SK-N-SH (cell line): ENCODE measurements at regions not wholly inside any gene's neighbourhood (a gene's known extent, or its start where the extent isn't known, plus 50 kb on each side); places are given as distances from the start of the nearest gene placed in this dataset.
"Not testable (repeated sequence)": the region's sequence is repeated elsewhere in the genome, so short reads cannot be mapped to it uniquely, and the experiment has no call there.

Source experiments
- CHD2 ChIP-seq: fragments of 150-350 bp; IDR thresholded peaks from 2 replicates; pipeline ENCODE4 v1.6.1; 2018; ENCODE audit warnings: low read length; ENCODE audit not compliant: partially characterized antibody
- EZH2phosphoT487 ChIP-seq: fragments of 200-600 bp; sonication (generic); IDR thresholded peaks from 2 replicates; pipeline ENCODE4 v1.6.1; 2017; ENCODE audit warnings: low read depth, mixed run types, mild to moderate bottlenecking, antibody characterized with exemption, moderate library complexity, borderline replicate concordance
- FOSL2 ChIP-seq: IDR thresholded peaks from 2 replicates; pipeline ENCODE4 v1.4.0; 2012; ENCODE audit warnings: low read depth, mild to moderate bottlenecking, moderate library complexity, borderline replicate concordance
- NFIC ChIP-seq: IDR thresholded peaks from 2 replicates; pipeline ENCODE4 v1.4.0; 2012; ENCODE audit warnings: borderline replicate concordance
- POLR2AphosphoS5 ChIP-seq: IDR thresholded peaks from 2 replicates; pipeline ENCODE4 v1.6.1; 2012; ENCODE audit warnings: low read depth, low read length
- TF ChIP-seq, protein P1 (sequence below): fragments of 200-600 bp; sonication (generic); IDR thresholded peaks from 2 replicates; pipeline ENCODE4 v1.6.1; 2017; ENCODE audit warnings: antibody characterized with exemption, mild to moderate bottlenecking, moderate library complexity

DNA sequence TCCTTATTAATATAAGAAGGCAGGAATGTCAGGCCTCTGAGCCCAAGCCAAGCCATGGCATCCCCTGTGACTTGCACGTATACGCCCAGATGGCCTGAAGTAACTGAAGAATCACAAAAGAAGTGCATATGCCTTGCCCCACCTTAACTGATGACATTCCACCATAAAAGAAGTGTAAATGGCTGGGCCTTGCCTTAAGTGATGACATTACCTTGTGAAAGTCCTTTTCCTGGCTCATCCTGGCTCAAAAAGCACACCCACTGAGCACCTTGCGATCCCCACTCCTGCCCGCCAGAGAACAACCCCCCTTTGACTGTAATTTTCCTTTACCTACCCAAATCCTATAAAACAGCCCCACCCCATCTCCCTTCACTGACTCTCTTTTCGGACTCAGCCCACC lies 217.5 kb downstream of the TXNL1 start:
- TF ChIP-seq, protein P1, sequence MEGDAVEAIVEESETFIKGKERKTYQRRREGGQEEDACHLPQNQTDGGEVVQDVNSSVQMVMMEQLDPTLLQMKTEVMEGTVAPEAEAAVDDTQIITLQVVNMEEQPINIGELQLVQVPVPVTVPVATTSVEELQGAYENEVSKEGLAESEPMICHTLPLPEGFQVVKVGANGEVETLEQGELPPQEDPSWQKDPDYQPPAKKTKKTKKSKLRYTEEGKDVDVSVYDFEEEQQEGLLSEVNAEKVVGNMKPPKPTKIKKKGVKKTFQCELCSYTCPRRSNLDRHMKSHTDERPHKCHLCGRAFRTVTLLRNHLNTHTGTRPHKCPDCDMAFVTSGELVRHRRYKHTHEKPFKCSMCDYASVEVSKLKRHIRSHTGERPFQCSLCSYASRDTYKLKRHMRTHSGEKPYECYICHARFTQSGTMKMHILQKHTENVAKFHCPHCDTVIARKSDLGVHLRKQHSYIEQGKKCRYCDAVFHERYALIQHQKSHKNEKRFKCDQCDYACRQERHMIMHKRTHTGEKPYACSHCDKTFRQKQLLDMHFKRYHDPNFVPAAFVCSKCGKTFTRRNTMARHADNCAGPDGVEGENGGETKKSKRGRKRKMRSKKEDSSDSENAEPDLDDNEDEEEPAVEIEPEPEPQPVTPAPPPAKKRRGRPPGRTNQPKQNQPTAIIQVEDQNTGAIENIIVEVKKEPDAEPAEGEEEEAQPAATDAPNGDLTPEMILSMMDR, result not testable (repeated sequence)
- not testable (repeated sequence) for TF ChIP-seq NFIC, FOSL2, EZH2phosphoT487, POLR2AphosphoS5, CHD2
